H1 (cell line): ENCODE measurements at regions not wholly inside any gene's neighbourhood (a gene's known extent, or its start where the extent isn't known, plus 50 kb on each side); places are given as distances from the start of the nearest gene placed in this dataset.

Experiments
- CHD7 ChIP-seq: fragments of 300-600 bp; sonication (generic); IDR thresholded peaks from 2 replicates; pipeline ENCODE4 v1.7.1; 2012; ENCODE audit warnings: low read length, moderate library complexity, mild to moderate bottlenecking, inconsistent platforms; ENCODE audit not compliant: insufficient replicate concordance
- KDM4A ChIP-seq: IDR thresholded peaks from one replicate; pipeline ENCODE4 v1.7.1; 2012; ENCODE audit warnings: low read depth, mild to moderate bottlenecking, moderate library complexity, low read length, inconsistent platforms; ENCODE audit not compliant: severe bottlenecking

GRCh38 chrX:78555401-78555980, 103.6 kb downstream of the RTL3 start (continued):
- no peak for TF ChIP-seq CHD7
- no peak for TF ChIP-seq KDM4A
